ENCODE measurements at regions not wholly inside any gene's neighbourhood (a gene's known extent, or its start where the extent isn't known, plus 50 kb on each side); places are given as distances from the start of the nearest gene placed in this dataset.
"Not testable (repeated sequence)": the region's sequence is repeated elsewhere in the genome, so short reads cannot be mapped to it uniquely, and the experiment has no call there.

DNA sequence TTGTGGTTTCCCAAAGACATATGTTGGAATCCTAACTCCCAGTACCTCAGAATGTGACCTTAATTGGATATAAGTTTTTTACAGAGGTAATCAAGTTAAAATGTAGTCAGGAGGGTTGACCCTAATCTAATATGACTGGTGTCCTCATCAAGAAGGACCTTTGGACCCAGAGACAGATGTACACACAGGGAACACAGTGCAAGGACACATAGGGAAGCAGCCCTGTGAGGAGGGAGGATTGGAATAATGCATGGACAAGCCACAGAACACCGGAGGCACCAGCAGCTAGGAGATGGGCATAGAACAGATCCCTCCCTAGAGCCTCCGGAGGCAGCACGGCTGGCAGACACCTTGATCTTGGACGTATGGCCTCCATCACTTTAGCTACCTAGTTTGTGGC is 119.8 kb upstream of the SPATA31A3 start:
- ATAC-seq = not testable (repeated sequence)

DNA sequence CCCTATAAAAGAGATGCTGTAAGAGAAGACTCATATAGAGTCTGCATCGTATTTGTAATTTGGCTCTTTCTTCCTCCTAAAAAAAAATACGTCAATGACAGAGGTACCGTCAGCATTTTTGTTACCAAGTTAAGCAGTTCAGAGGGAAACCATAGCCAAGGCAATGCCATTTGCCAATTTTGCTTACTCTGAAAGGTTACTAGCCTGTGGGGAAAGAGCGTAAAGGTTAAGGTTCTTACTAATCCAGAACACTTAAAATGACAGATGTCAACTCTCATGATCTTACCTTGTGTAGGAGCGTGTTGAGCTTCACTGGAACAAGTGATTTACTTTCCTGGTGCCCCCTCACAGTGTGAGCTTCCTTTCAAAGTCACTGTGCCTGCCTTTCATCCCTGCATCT is 119.4 kb upstream of the SPATA31A3 start:
- ATAC-seq = not testable (repeated sequence)

DNA sequence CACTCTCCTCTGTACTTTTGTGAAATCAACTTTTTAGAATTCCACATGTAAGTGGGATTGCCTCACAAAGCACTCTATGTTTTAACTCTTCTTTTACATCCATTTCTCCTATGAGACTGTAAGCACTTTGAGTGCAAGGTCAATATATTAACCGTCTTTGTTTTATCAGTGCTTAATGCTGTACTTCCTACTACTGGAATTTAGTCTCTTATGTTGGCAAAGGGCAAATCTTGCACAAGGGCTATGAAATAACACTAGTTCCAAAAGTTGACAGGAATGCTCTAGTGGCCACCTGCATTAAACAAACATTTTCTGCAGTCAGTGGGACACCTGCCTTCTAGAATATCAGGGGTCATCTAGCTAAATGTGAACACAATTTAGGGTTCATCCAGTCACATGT is 117.5 kb upstream of the SPATA31A3 start:
- not testable (repeated sequence) for ATAC-seq

DNA sequence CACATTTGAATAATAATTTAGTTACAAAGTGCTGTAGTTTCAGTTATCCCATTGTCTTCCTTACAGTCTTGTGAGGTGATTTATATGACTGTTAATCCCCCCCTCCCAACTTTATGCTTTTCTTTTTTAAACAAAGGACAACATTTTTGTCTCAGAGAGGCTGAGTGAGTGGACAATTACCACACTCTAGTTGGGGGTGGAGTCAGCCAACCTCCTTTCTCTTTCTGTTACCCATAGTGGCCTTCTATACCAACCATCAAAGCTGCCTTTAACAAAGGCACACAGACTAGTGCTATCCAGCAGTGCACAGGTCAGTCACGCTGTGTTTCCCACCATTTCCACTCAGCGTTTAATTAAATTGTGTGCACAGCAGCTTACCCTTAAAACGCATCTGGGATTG is 114.3 kb upstream of the SPATA31A3 start:
- not testable (repeated sequence) for ATAC-seq

DNA sequence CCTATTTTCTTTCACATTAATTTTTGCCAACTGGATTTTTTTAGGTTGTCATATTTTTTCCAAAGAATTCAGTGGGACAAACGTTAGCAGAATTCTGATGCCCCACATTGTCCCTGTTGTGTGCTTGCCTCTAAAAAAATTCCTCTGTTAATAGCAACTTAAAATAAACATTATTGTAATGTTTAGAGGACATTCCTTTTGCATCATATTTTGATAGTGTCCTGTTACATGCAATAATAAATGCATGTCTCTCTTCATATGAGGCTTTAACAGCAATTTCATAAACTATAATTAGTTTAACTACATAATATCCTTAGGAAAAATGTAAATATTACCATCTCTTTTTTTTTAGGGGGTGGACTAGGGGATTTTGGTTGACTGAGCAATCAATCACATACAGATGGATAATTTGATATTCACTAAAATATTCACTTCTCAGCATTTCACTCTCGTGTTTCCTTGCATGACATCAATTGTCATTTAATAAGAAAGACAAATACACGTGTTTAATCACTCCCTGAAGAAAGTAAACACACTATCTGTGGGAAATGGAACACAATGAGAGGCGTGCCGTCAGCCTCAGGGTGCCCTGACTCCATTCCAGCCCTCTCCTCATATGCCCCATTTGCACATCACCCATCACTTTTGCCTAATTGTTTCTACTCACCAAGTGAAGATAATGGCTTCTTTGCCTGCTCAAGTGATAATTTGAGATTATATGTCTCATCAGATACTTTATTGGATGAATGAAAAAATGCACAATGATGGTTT is 110.3 kb upstream of the SPATA31A3 start:
- ATAC-seq = not testable (repeated sequence)

DNA sequence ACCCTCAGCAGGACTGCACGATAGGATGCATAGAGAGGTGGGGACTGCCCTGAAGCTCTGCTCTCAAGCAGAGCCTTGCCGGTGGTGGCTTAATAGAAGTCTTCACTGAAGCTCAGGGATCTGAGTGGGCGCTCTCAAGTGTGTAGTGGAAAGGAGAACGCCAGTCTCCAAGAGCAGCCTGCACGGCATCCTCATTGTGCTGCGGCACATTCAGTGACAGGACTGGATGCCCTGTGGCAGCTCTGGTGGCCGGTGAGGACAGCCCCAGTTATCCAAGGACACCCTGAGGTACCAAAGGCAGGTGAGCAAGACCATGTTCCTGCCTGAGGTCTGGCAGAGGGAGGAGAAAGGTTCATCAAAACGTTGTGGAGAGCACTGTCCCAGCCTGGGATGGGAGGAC is 98.8 kb upstream of the SPATA31A3 start:
- ATAC-seq = not testable (repeated sequence)

DNA sequence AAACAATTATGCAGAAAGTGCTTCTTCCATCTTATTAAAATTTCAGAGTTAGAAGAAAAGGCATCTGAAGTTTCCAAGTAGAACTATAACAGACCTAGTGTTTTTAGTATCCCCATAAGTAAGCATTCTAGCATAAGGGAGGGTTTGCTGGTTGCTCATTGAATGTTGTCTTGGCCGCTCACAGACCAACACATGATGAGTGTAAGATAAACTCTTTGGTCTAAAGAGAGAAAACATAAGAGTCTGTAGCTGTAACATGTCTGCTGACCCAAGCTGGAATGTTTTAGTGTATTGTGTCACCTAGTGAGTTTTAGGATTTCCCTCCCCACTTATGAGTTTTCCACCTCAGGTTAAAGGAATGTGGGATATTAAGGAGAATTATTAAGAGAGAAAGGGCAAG is 94.5 kb upstream of the SPATA31A3 start:
- ATAC-seq = not testable (repeated sequence)

DNA sequence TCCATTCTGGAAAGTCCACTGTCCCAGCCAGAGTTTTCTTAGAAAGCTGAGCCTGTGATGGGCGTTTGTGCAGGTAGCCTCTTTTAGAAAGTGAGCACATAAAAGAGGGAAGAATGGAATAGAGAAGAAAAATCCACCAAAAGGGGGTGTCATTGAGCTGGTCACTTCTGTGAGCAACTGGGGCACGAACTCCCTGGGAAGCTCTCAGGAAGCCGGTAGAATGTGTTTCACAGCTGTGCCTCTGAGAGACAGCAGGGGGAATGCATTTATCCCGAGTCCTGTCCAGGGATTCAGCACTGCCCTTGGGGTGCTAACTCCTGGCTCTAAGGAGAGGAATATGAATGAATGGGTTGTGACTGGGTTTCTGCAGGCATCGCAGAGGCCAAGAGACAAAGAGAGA is 73.8 kb upstream of the SPATA31A3 start:
- ATAC-seq = not testable (repeated sequence)

DNA sequence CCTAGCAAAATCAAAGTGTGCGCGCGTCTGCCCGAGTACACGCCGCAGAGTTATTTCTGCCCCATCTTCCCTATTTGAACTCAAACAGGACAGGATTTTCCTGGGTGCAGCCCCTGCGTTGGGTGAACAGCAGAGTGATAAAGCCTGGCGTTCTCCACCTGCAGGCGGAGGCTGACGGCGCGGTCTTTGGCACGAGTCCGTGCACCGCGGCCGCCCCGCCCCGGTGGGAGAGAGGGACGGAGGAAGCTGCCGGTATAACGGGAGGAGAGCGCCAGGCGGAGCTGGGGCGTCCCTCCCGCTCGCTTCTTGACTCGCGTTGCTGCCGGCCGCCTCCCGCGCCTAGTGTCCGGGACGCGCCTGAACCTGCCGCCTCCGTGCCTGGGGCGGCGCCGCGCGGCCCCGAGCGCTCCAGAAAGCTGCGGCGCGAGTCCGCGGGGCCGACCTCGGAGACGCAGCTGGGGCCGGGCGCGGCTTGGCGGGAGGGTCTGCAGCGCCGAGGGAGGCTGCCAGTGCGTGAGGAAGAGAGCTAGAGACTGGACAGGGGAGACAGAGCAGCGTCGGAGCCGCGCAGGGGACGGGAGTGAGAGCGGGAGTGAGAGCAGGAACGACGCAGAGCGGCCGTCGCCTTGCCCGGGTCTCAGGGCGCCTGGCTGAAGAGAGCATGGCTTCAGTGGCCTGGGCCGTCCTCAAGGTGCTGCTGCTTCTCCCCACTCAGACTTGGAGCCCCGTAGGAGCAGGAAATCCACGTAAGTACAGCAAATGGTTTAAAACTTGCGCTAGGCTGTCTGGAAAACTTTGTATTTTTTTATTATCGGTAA is 66.8 kb upstream of the SPATA31A3 start:
- not testable (repeated sequence) for ATAC-seq
